PFSK-1 (cell line): ENCODE measurements at regions not wholly inside any gene's neighbourhood (a gene's known extent, or its start where the extent isn't known, plus 50 kb on each side); places are given as distances from the start of the nearest gene placed in this dataset.

ENCODE experiments used
- FOXP2 ChIP-seq: optimal IDR thresholded peaks from 2 replicates; pipeline ENCODE3; 2011; ENCODE audit warnings: borderline replicate concordance, control low read depth, inconsistent platforms; ENCODE audit not compliant: insufficient read depth; ENCODE audit errors: extremely low read length, extremely low read depth
- POLR2AphosphoS5 ChIP-seq: IDR thresholded peaks from 2 replicates; pipeline ENCODE4 v1.6.1; 2012; ENCODE audit warnings: low read depth, mild to moderate bottlenecking, control low read depth, low read length, moderate library complexity
- SIN3A ChIP-seq: IDR thresholded peaks from 2 replicates; pipeline ENCODE4 v1.6.1; 2012; ENCODE audit warnings: mild to moderate bottlenecking, low read length, moderate library complexity, borderline replicate concordance; ENCODE audit not compliant: insufficient read depth
- TAF1 ChIP-seq: IDR thresholded peaks from 2 replicates; pipeline ENCODE4 v1.6.1; 2012; ENCODE audit warnings: low read length, control low read depth, borderline replicate concordance; ENCODE audit not compliant: insufficient read depth
- TF ChIP-seq, protein P1 (sequence below), 2 experiments: IDR thresholded peaks; 2 replicates each; pipeline versions ENCODE4 v1.6.1 to v1.8.0; 2011 to 2012; ENCODE audit warnings: low read depth in 2 of 2, low read length in 2 of 2, control low read depth in 1 of 2, inconsistent platforms in 1 of 2, mild to moderate bottlenecking in 1 of 2, moderate library complexity in 1 of 2; ENCODE audit not compliant: insufficient read depth in 1 of 2

DNA sequence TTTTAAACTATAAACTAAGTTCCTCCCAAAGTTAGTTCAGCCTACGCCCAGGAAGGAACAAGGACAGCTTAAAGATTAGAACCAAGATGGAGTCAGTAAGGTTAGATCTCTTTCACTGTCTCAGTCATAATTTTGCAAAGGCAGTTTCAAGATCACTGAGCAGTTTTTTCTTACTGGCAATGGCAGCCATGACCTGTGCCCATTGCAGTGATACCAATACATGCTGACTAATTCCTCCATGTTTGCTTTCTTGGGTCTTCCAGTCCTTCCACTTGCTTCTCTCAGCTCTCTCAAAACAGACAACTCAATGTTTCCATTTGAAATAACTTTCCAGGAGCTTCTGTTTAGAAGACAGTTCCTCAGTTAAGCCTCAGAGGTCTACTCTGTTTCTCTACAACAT lies 79.5 kb downstream of the PCDH18 start:
- TF ChIP-seq TAF1 (no peak), SIN3A (no peak), FOXP2 (no peak), POLR2AphosphoS5 (no peak)
- TF ChIP-seq, protein P1, sequence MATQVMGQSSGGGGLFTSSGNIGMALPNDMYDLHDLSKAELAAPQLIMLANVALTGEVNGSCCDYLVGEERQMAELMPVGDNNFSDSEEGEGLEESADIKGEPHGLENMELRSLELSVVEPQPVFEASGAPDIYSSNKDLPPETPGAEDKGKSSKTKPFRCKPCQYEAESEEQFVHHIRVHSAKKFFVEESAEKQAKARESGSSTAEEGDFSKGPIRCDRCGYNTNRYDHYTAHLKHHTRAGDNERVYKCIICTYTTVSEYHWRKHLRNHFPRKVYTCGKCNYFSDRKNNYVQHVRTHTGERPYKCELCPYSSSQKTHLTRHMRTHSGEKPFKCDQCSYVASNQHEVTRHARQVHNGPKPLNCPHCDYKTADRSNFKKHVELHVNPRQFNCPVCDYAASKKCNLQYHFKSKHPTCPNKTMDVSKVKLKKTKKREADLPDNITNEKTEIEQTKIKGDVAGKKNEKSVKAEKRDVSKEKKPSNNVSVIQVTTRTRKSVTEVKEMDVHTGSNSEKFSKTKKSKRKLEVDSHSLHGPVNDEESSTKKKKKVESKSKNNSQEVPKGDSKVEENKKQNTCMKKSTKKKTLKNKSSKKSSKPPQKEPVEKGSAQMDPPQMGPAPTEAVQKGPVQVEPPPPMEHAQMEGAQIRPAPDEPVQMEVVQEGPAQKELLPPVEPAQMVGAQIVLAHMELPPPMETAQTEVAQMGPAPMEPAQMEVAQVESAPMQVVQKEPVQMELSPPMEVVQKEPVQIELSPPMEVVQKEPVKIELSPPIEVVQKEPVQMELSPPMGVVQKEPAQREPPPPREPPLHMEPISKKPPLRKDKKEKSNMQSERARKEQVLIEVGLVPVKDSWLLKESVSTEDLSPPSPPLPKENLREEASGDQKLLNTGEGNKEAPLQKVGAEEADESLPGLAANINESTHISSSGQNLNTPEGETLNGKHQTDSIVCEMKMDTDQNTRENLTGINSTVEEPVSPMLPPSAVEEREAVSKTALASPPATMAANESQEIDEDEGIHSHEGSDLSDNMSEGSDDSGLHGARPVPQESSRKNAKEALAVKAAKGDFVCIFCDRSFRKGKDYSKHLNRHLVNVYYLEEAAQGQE (IDR thresholded peaks at IDR 0.05; ENCODE audit: insufficient read depth in 1 of 2, low read depth in 2 of 2, low read length in 2 of 2), result no peak

DNA sequence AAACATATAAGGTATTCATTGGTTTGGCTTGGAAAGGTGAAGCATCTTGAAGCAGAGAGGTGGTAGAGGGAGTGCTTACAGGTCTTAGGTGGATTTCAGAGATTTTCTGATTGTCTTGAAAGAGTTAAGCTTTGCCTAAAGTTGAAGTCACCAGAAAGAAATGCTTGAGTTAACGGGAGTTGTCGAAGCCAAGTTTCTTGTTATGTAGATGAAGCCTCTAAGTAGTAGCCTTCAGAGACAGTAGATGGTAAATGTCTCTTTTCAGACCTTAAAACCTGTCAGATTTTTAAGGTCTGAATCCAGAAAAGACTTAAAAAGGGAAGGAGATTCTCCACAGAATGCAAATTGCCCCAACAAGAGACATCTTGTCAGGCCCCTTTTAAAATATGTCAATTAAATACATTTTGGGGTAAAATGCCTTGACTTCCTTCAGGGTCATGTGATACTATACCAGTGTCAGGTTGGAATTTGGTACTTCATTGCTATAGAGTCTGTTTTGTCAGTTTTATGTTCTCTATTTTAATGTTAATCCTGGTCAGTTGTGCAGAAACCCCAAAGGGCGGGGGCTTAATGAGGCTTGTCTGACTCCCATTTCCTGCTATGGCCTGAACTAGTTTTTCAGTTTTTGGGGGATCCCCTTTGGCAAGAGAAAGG lies 81.0 kb downstream of the PCDH18 start:
- TF ChIP-seq POLR2AphosphoS5, result no peak
- TF ChIP-seq, protein P1 (IDR thresholded peaks at IDR 0.05; ENCODE audit: insufficient read depth in 1 of 2, low read depth in 2 of 2, low read length in 2 of 2), result no peak

DNA sequence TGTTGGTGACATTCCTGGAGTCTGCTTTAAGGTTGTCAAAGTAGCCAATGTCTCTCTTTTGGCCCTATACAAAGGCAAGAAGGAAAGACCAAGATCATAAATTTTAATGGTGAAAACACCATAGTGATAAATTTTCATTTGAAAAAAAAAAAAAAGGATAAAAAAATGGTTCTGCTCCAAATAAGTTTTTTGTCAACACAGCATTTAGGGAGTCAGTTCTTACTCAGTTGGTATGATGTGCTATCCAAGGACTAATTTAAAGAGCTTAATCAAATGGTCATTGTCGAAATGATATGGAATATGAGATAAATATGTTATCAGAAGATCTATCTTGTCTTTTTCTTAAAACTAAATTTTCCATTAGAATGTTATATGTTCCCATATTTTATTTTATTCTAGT lies 83.9 kb downstream of the PCDH18 start:
- no peak for TF ChIP-seq FOXP2
- TF ChIP-seq POLR2AphosphoS5, result no peak
- TF ChIP-seq TAF1, result no peak

DNA sequence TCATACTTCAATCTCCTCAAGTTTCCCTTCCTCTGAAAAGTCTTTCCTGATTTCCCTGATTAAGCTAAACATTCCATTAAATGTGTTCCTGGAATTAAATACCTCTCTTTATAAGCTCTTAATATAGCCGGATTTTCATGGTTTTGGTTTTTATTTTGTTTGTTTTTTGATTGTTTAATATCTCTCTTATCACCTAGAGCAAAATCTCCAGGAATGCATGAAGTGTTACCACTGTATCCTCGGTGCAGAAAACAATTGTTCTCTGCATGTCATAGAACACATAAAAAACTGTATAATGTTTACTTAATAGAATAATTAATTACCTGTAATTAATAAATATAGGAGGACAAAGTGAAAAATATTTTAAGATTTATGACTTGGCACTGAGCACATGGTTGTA lies 86.2 kb downstream of the PCDH18 start:
- TF ChIP-seq SIN3A (no peak), TAF1 (no peak), POLR2AphosphoS5 (no peak), FOXP2 (no peak)
- TF ChIP-seq, protein P1 (IDR thresholded peaks at IDR 0.05; ENCODE audit: insufficient read depth in 1 of 2, low read depth in 2 of 2, low read length in 2 of 2), result no peak

DNA sequence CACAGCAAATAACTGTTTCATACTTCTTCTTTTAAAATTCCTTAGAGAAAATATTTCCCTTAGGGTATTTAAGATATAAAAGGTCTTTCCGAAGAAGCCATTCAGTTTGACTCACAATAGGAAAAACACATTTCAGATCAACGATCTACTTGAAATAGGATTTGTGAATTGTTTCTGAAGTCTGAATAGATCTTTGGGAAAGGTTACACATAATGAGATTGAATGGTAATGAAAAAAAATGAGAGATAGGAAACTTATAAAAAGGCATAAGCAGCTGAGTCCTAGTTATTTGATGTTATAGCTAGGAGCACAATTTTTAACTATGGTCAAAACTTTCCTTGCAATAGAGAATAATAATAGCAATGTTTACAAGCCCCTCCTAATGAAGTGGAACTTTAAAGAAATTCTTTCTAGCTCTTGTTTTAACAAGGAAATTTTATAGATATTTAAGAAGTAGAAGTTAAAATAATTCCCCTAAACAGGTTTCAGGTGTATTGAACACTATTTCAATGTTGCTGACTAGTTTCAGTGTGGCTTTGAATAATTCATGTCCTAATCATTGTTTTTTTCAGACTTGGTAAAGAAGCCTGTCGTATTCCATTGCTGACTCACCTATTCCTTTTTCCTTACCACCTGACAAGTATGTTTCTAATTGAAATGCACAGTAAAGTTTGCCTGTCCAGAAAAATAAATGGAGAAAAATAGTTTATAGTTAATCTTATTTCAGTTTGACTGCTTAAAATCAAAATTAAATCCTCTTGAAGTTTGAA lies 89.1 kb downstream of the PCDH18 start:
- TF ChIP-seq, protein P1 (IDR thresholded peaks at IDR 0.05; ENCODE audit: insufficient read depth in 1 of 2, low read depth in 2 of 2, low read length in 2 of 2), result no peak
- TF ChIP-seq SIN3A (no peak), FOXP2 (no peak), TAF1 (no peak), POLR2AphosphoS5 (no peak)
